K562 (cell line): ENCODE measurements at regions not wholly inside any gene's neighbourhood (a gene's known extent, or its start where the extent isn't known, plus 50 kb on each side); places are given as distances from the start of the nearest gene placed in this dataset.

ENCODE experiments used
- ATAC-seq: fragments of 200-7000 bp; cut with Tn5 transposase; 3 replicates; pipeline ENCODE4 v1.9.1; 2020; ENCODE audit warnings: moderate library complexity
- BruUV-seq: library from RNA; stranded (reverse); fragments of 400-500 nt; replicated peaks from 2 replicates; lab custom pipeline; 2021; lab: Mats Ljungman, UMichigan
- CTCF ChIA-PET: fragments of 300-600 bp; formaldehyde crosslinking; extraction: SDS; loops from one replicate; lab custom pipeline; 2021; ENCODE audit warnings: low intra/inter-chr PET ratio; lab: Yijun Ruan, JAX
- POLR2A ChIA-PET: fragments of 300-600, 350-650 bp; sonication (Branson Sonifier 250); formaldehyde crosslinking; extraction: SDS; loops from one replicate; lab custom pipeline; 2021; ENCODE audit warnings: antibody characterized with exemption, inconsistent platforms; lab: Yijun Ruan, JAX
- DNase-seq, 4 experiments: peaks; one replicate each; pipeline versions ENCODE4 v3.0.0 to v3.0.0-alpha.2; 2011 to 2018; ENCODE audit warnings: low spot score in 3 of 4, mixed read lengths in 3 of 4; ENCODE audit errors: extremely low read depth in 1 of 4
- FAIRE-seq: peaks from 2 replicates; lab custom pipeline; 2011; peaks lifted over from hg19 to GRCh38; lab: Jason Lieb, UNC
- H2AFZ ChIP-seq: 2 replicates; pipeline ENCODE4 v1.6.0; 2011; ENCODE audit warnings: low read depth, low read length, control low read depth, inconsistent platforms
- H3K27ac ChIP-seq: fragments of 200-600 bp; 3 replicates; pipeline ENCODE4 v1.8.0; 2011; ENCODE audit warnings: low read depth, mild to moderate bottlenecking, control low read depth, inconsistent platforms, low read length, moderate library complexity, mixed read lengths; ENCODE audit errors: extremely low read depth
- H3K27me3 ChIP-seq, 2 experiments: fragments of 300-600 bp in 1 of 2; 2 replicates in 1 of 2; 3 replicates in 1 of 2; pipeline versions ENCODE4 v1.6.0 to v1.8.0; 2011; ENCODE audit warnings: inconsistent platforms in 2 of 2, low read length in 2 of 2, mild to moderate bottlenecking in 1 of 2, mixed read lengths in 1 of 2, moderate library complexity in 1 of 2; ENCODE audit not compliant: control insufficient read depth in 2 of 2, insufficient read depth in 2 of 2
- H3K36me3 ChIP-seq: fragments of 300-600 bp; 3 replicates; pipeline ENCODE4 v1.8.0; 2011; ENCODE audit warnings: mild to moderate bottlenecking, low read length, inconsistent platforms; ENCODE audit not compliant: control insufficient read depth, insufficient read depth
- H3K4me1 ChIP-seq, 2 experiments: fragments of 200-600 bp in 1 of 2; replicated peaks in 1 of 2; 2 replicates in 1 of 2; 3 replicates in 1 of 2; pipeline versions ENCODE4 v1.5.1 to v1.8.0; 2011; ENCODE audit warnings: inconsistent platforms in 2 of 2, low read length in 2 of 2, mild to moderate bottlenecking in 1 of 2, mixed read lengths in 1 of 2, moderate library complexity in 1 of 2; ENCODE audit not compliant: control insufficient read depth in 2 of 2, insufficient read depth in 2 of 2
- H3K4me2 ChIP-seq: 2 replicates; pipeline ENCODE4 v1.6.1; 2011; ENCODE audit warnings: low read length, control low read depth, inconsistent platforms, mixed read lengths; ENCODE audit not compliant: insufficient read depth
- H3K4me3 ChIP-seq: fragments of 200-600 bp; sonication (generic), shearing (Covaris generic); 2 replicates; pipeline ENCODE4 v1.5.1; 2016; ENCODE audit warnings: control low read depth, inconsistent platforms
- H3K79me2 ChIP-seq: fragments of 200-600 bp; 3 replicates; pipeline ENCODE4 v1.8.0; 2011; ENCODE audit warnings: low read length, inconsistent platforms; ENCODE audit not compliant: control insufficient read depth, insufficient read depth
- H3K9ac ChIP-seq, 2 experiments: 2 replicates each; pipeline versions ENCODE4 v1.6.0 to v1.6.1; 2011; ENCODE audit warnings: low read depth in 2 of 2, low read length in 2 of 2, control low read depth in 1 of 2, inconsistent platforms in 1 of 2, mild to moderate bottlenecking in 1 of 2, mixed read lengths in 1 of 2; ENCODE audit not compliant: insufficient read depth in 1 of 2
- H3K9me1 ChIP-seq: one replicate; pipeline ENCODE4 v1.6.0; 2011; ENCODE audit warnings: inconsistent platforms, mild to moderate bottlenecking, low read length, moderate library complexity; ENCODE audit not compliant: control insufficient read depth, insufficient read depth
- H3K9me3 ChIP-seq: replicated peaks from 2 replicates; pipeline ENCODE4 v1.5.1; 2011; ENCODE audit warnings: low read depth, low read length, inconsistent platforms; ENCODE audit not compliant: control insufficient read depth, insufficient read depth
- H4K20me1 ChIP-seq: replicated peaks from 2 replicates; pipeline ENCODE4 v1.6.1; 2011; ENCODE audit warnings: low read length, inconsistent platforms, mixed read lengths; ENCODE audit not compliant: control insufficient read depth, insufficient read depth
- CC2D1A ChIP-seq: fragments of 450-650 bp; IDR thresholded peaks from 2 replicates; pipeline ENCODE4 v1.6.1; 2017; ENCODE audit warnings: mild to moderate bottlenecking
- MAZ ChIP-seq, 2 experiments: fragments of 450-650 bp in 1 of 2; sonication (generic) in 1 of 2; formaldehyde crosslinking; IDR thresholded peaks in 1 of 2; conservative IDR thresholded peaks in 1 of 2; 2 replicates each; pipeline versions ENCODE4 v1.4.0 to v1.5.0; 2020; ENCODE audit warnings: mild to moderate bottlenecking in 1 of 2, missing genetic modification reagents in 1 of 2
- MCM7 ChIP-seq, 2 experiments: fragments of 450-650 bp; IDR thresholded peaks; 2 replicates each; pipeline ENCODE4 v1.6.1; 2016 to 2018
- POLR2B ChIP-seq: fragments of 450-650 bp; IDR thresholded peaks from 2 replicates; pipeline ENCODE4 v1.6.1; 2018; ENCODE audit warnings: low read depth; ENCODE audit not compliant: partially characterized antibody
- RFX5 ChIP-seq: IDR thresholded peaks from 2 replicates; pipeline ENCODE4 v1.6.1; 2011; ENCODE audit warnings: low read depth, mild to moderate bottlenecking, improper control_type of control experiment, low read length
- SMAD1 ChIP-seq: fragments of 150-350 bp; IDR thresholded peaks from 2 replicates; pipeline ENCODE4 v1.6.1; 2014; ENCODE audit warnings: low read length, low read depth; ENCODE audit not compliant: partially characterized antibody
- SMAD4 ChIP-seq: fragments of 250-450 bp; sonication (Bioruptor Pico); conservative IDR thresholded peaks from 2 replicates; pipeline ENCODE4 v1.8.0; 2021; ENCODE audit warnings: inconsistent platforms, mild to moderate bottlenecking, moderate library complexity
- SRSF1 ChIP-seq: fragments of 200-400 bp; formaldehyde crosslinking; IDR thresholded peaks from 2 replicates; pipeline ENCODE4 v1.6.1; 2017; ENCODE audit warnings: mild to moderate bottlenecking, low read depth, low read length, moderate library complexity
- ZNF707 ChIP-seq: fragments of 250-450 bp; sonication (Bioruptor Pico); conservative IDR thresholded peaks from 2 replicates; pipeline ENCODE4 v1.8.0; 2022; ENCODE audit warnings: inconsistent platforms, mild to moderate bottlenecking, moderate library complexity
- ZNF766 ChIP-seq: fragments of 200-800 bp; sonication (Bioruptor generic); conservative IDR thresholded peaks from 2 replicates; pipeline ENCODE4 v1.6.1; 2016; ENCODE audit warnings: missing genetic modification characterization, missing compliant biosample characterization
- WGBS: fragments of 100-300 bp; shearing (Covaris generic); methylation state at CpG from one replicate; pipeline ENCODE4 v1.1.6; 2016; ENCODE audit warnings: low coverage, mixed read lengths; ENCODE audit not compliant: insufficient coverage; ENCODE audit errors: missing lambda C conversion rate; 5-methylcytosine and 5-hydroxymethylcytosine counted together
- in situ Hi-C: fragments of 300-500 bp; cut with MboI; formaldehyde crosslinking; loops from 4 replicates; pipeline ENCODE4 v1.15.0; 2018; ENCODE audit warnings: inconsistent platforms, mixed read lengths
- intact Hi-C: fragments of 100-400 bp; cut with micrococcal nuclease; formaldehyde crosslinking; loops from 2 replicates; pipeline ENCODE4 v1.14.2; 2022
- TF ChIP-seq, protein P1 (sequence below): sonication (generic); formaldehyde crosslinking; IDR thresholded peaks from 2 replicates; pipeline ENCODE4 v1.4.0; 2020; ENCODE audit warnings: mild to moderate bottlenecking, missing genetic modification reagents
- TF ChIP-seq, protein P2 (sequence below), 2 experiments: fragments of 200-800 bp in 1 of 2; sonication (Bioruptor generic) in 1 of 2; sonication (generic) in 1 of 2; formaldehyde crosslinking in 1 of 2; IDR thresholded peaks in 1 of 2; conservative IDR thresholded peaks in 1 of 2; 2 replicates each; pipeline versions ENCODE4 v1.5.0 to v1.6.1; 2016 to 2020; ENCODE audit warnings: missing compliant biosample characterization in 1 of 2, missing genetic modification characterization in 1 of 2, missing genetic modification reagents in 1 of 2
- TF ChIP-seq, protein P3 (sequence below), 2 experiments: fragments of 450-650 bp in 1 of 2; sonication (generic) in 1 of 2; formaldehyde crosslinking in 1 of 2; IDR thresholded peaks in 1 of 2; conservative IDR thresholded peaks in 1 of 2; 2 replicates each; pipeline versions ENCODE4 v1.6.1 to v1.8.1; 2016 to 2023; ENCODE audit warnings: mild to moderate bottlenecking in 2 of 2, moderate library complexity in 2 of 2, inconsistent platforms in 1 of 2, missing genetic modification reagents in 1 of 2

DNA sequence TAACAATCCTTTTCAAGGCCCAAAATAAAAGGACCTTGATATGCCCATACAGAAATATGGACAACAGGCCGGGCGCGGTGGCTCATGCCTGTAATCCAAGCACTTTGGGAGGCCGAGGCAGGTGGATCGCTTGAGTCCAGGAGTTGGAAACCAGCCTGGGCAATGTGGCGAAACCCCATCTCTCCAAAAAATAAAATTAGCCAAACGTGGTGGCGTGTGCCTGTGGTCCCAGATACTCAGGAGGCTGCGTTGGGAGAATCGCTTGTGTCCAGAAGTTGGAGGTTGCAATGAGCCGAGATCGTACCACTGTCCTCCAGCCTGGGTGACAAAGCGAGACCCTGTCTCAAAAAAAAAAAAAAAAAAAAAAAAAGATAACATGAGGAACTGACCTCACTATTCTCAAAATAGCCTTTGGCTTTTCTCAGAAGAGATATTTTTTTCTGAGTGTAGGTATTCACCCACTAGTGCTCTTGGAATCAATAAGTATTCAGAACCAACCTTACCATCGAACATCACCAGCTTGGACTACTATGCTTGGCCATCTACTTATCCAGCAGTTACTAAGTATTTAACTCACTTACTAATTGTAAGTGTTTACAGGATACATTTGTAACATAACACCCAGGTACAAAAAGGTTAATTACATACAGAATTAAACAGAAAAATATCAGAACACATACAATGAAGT, 99.2 kb downstream of the OR2B2 start:
- peak; percentile 65 for FAIRE-seq
- Histone ChIP-seq H3K9me1 (no peaks in the 10 kb centered on the region), H3K79me2 (peaks cover 51% of the 10 kb centered on the region), H3K9me3 (peaks cover 4% of the 10 kb centered on the region), H3K27ac (peak overlapping the region; percentile 86), H3K4me2 (peak overlapping the region; percentile 81), H3K4me1 (peaks cover 7 to 19% of the 10 kb centered on the region in 2 experiments; a peak in 4 of 5 replicates), H3K9ac (peak overlapping the region; percentile 85 to 87), H3K36me3 (peaks cover 17% of the 10 kb centered on the region), H3K4me3 (peak overlapping the region; percentile 30), H3K27me3 (no peaks in the 10 kb centered on the region), H4K20me1 (peaks cover 10% of the 10 kb centered on the region), H2AFZ (no peak overlapping the region)
- no TSS peak for BruUV-seq
- intact Hi-C loops: no loop called here
- 4% methylated on average over 14 of the region's 14 CpGs for WGBS
- ChIA-PET CTCF (no interaction called here), POLR2A (interaction anchor here (0.6 to 9.3 kb wide), 13 partner anchors 8 to 1004 kb away, joined by 3 to 481 read pairs (median 5); a partner anchor contains a TSS)
- peak; percentile 5 for ATAC-seq
- in situ Hi-C loops: loop anchor here (25.0 kb wide), 1 partner anchor 1601 kb away; a partner anchor contains a TSS
- DNase-seq: peak in 1 of 4 experiments; percentile 80
- no peak for TF ChIP-seq MCM7 (IDR thresholded peaks at IDR 0.05)
- TF ChIP-seq POLR2B: peak; percentile 49
- TF ChIP-seq SMAD1: no peak
- no peak for TF ChIP-seq ZNF707
- TF ChIP-seq, protein P1, sequence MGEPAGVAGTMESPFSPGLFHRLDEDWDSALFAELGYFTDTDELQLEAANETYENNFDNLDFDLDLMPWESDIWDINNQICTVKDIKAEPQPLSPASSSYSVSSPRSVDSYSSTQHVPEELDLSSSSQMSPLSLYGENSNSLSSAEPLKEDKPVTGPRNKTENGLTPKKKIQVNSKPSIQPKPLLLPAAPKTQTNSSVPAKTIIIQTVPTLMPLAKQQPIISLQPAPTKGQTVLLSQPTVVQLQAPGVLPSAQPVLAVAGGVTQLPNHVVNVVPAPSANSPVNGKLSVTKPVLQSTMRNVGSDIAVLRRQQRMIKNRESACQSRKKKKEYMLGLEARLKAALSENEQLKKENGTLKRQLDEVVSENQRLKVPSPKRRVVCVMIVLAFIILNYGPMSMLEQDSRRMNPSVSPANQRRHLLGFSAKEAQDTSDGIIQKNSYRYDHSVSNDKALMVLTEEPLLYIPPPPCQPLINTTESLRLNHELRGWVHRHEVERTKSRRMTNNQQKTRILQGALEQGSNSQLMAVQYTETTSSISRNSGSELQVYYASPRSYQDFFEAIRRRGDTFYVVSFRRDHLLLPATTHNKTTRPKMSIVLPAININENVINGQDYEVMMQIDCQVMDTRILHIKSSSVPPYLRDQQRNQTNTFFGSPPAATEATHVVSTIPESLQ: no peak
- peak; percentile 65; the same call in 1 of the 2 replicates for TF ChIP-seq ZNF766 (CRISPR knock-in tag)
- no peak for TF ChIP-seq RFX5
- TF ChIP-seq MAZ (CRISPR knock-in tag; conservative IDR thresholded peaks at IDR 0.05 in 1 of 2, IDR thresholded peaks at IDR 0.05 in 1 of 2): peak in 1 of 2 experiments; percentile 45; a peak in 2 of 4 replicates
- TF ChIP-seq, protein P2, sequence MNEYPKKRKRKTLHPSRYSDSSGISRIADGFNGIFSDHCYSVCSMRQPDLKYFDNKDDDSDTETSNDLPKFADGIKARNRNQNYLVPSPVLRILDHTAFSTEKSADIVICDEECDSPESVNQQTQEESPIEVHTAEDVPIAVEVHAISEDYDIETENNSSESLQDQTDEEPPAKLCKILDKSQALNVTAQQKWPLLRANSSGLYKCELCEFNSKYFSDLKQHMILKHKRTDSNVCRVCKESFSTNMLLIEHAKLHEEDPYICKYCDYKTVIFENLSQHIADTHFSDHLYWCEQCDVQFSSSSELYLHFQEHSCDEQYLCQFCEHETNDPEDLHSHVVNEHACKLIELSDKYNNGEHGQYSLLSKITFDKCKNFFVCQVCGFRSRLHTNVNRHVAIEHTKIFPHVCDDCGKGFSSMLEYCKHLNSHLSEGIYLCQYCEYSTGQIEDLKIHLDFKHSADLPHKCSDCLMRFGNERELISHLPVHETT (CRISPR knock-in tag; conservative IDR thresholded peaks at IDR 0.05 in 1 of 2, IDR thresholded peaks at IDR 0.05 in 1 of 2): peak in 1 of 2 experiments; percentile 58; a peak in 1 of 4 replicates
- TF ChIP-seq CC2D1A: peak; percentile 68; the same call in 1 of the 2 replicates
- peak; percentile 54; the same call in 1 of the 2 replicates for TF ChIP-seq SMAD4 (CRISPR knock-in tag)
- TF ChIP-seq, protein P3, sequence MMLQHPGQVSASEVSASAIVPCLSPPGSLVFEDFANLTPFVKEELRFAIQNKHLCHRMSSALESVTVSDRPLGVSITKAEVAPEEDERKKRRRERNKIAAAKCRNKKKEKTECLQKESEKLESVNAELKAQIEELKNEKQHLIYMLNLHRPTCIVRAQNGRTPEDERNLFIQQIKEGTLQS (IDR thresholded peaks at IDR 0.05): peak; percentile 43; the same call in 1 of the 2 replicates
- TF ChIP-seq, protein P3 (CRISPR knock-in tag; conservative IDR thresholded peaks at IDR 0.05): peak; percentile 38; the same call in 1 of the 2 replicates
- TF ChIP-seq SRSF1: no peak
